ENCODE measurements at regions not wholly inside any gene's neighbourhood (a gene's known extent, or its start where the extent isn't known, plus 50 kb on each side); places are given as distances from the start of the nearest gene placed in this dataset.

DNA sequence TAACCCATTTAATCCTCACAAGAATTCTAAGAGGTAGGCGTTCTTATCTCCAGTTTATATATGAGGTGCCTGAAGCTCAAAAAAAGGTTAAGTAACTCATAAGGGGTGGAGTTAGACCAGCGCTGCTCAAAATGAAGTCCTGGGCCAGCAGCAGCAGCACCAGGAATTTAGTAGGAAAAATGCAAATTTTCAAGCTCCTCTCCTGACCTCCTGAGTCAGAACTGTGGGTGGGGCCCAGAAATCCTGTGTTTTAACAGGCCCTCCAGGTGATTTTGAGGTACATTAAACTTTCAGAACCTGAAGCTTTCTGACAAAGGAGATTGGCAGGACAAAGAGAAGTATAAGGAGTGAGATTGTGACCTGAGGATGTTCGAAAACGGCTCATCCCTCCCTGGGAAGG lies 66.0 kb upstream of the CCDC85A start:
- no peak for TF ChIP-seq POLR2A (IDR thresholded peaks at IDR 0.05)
- no peak for TF ChIP-seq CTCF (IDR thresholded peaks at IDR 0.05)

Data from Peyer's patch (tissue), 4 donors.